Left ventricle myocardium inferior (tissue), 1 donor: ENCODE measurements at regions not wholly inside any gene's neighbourhood (a gene's known extent, or its start where the extent isn't known, plus 50 kb on each side); places are given as distances from the start of the nearest gene placed in this dataset.
"Not testable (repeated sequence)": the region's sequence is repeated elsewhere in the genome, so short reads cannot be mapped to it uniquely, and the experiment has no call there.

Source experiments
- DNase-seq: peaks from one replicate; pipeline ENCODE4 v3.0.0-alpha.2; 2020
- H3K27ac ChIP-seq: fragments of 200-600 bp; replicated peaks from 2 replicates; pipeline ENCODE4 v1.8.0; 2021
- H3K27me3 ChIP-seq: fragments of 200-600 bp; 2 replicates; pipeline ENCODE4 v1.8.0; 2021; ENCODE audit warnings: low read depth
- H3K36me3 ChIP-seq: fragments of 200-600 bp; 2 replicates; pipeline ENCODE4 v1.8.0; 2021
- H3K4me1 ChIP-seq: fragments of 200-600 bp; 2 replicates; pipeline ENCODE4 v1.8.0; 2021
- H3K4me3 ChIP-seq: fragments of 200-600 bp; 2 replicates; pipeline ENCODE4 v1.8.0; 2021; ENCODE audit warnings: mild to moderate bottlenecking, moderate library complexity
- H3K9me3 ChIP-seq: fragments of 200-600 bp; replicated peaks from 2 replicates; pipeline ENCODE4 v1.8.0; 2021
- intact Hi-C: fragments of 100-400 bp; cut with micrococcal nuclease; formaldehyde crosslinking; loops from one replicate; pipeline ENCODE4 v1.11.0; 2022
- donor health status: DM: no; HTN: yes; CAD: no; lungs with severe emphysema.

DNA sequence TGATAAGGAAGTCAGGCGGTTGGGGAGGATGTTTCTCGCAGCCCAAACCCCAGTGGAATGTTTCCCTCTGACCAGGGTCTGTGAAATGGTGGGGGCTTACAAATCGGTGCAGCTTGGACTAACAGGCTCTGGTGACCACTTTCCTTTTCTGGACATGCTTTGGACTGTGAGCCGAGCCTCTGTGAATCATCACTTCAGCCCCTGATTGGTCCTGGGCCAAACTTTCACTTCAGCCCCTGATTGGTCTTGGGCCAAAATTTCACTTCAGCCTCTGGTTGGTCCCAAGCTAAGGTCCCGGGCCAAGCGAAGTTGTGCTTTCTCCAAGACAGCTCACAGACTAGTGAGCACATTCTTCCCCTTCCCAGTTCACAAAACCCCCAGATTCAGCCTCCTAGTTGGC lies 223.7 kb upstream of the ANKRD20A1 start:
- H3K4me3 ChIP-seq, H3K27me3 ChIP-seq, H3K9me3 ChIP-seq, DNase-seq, H3K27ac ChIP-seq, H3K36me3 ChIP-seq, H3K4me1 ChIP-seq, intact Hi-C loops: not testable (repeated sequence)

- DNase-seq, H3K9me3 ChIP-seq, H3K27ac ChIP-seq, H3K27me3 ChIP-seq, H3K4me3 ChIP-seq, intact Hi-C loops, H3K4me1 ChIP-seq, H3K36me3 ChIP-seq: not testable (repeated sequence)
These were observed 246.8 kb upstream of the ANKRD20A1 start for GRCh38 chr9:67611900-67612299.

DNA sequence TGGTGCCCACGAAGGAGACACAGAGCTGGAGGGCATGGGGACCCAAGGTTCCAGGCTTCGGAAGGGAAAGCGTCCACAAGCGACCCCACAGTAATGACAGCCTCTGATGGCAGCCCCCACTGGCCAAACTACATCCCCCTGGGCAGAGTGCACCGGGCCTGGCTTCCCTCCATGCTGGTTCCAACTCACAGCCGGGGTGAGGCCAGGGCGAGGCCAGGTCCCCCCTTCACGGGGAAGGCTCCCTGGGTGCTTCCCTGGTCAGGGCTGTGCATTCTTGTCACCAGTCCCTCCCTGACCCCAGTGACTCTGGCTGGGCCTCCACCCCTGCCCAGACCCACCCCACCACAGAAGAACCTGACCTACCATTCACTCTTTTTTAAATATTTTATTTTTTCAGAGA lies 248.9 kb upstream of the ANKRD20A1 start:
- H3K9me3 ChIP-seq, H3K4me1 ChIP-seq, H3K27ac ChIP-seq, H3K36me3 ChIP-seq, DNase-seq, H3K27me3 ChIP-seq, H3K4me3 ChIP-seq, intact Hi-C loops: not testable (repeated sequence)

DNA sequence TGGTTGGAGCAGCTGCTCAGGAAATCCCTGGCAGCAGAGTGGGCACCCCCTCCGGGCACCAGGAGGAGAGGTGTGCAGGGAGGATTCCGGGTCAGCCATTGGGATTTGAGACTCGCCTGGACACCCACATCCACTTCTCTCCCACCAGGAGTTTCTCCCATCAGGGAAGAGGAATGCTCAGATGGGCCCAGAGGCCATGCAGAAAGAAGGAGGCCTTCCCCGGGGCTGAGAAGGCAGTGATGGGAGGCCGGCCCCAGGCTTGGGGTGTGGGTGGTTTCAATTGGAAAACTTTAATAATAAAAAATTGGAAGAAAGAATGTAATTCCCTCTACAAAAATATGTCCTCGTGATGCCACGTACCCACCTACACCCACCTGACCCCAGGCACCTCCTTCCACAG lies 249.3 kb upstream of the ANKRD20A1 start:
- H3K4me1 ChIP-seq, H3K27ac ChIP-seq, H3K4me3 ChIP-seq, H3K36me3 ChIP-seq, intact Hi-C loops, H3K27me3 ChIP-seq, DNase-seq, H3K9me3 ChIP-seq: not testable (repeated sequence)

DNA sequence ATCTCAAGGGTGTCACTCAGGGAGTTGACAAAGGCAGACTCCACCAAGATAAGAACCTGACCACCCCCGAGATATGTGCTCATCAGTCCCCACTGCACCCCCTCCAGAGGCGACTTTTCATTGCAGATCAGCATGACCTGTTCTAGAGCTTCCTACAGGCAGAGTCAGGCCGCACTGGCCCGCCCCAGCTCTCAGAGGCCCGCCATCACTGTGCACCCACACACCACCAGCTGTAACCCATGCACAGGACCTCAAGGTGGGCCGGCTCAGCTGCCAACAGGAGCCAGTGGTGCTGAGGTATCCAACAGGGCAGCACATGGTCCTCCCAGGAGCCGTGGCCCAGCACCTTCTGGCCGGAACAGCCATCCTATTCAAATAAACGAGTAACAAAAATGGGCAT lies 253.6 kb upstream of the ANKRD20A1 start:
- H3K27me3 ChIP-seq, H3K4me3 ChIP-seq, intact Hi-C loops, H3K9me3 ChIP-seq, H3K36me3 ChIP-seq, DNase-seq, H3K4me1 ChIP-seq, H3K27ac ChIP-seq: not testable (repeated sequence)

- H3K9me3 ChIP-seq, H3K36me3 ChIP-seq, DNase-seq, H3K4me3 ChIP-seq, H3K27ac ChIP-seq, H3K27me3 ChIP-seq, intact Hi-C loops, H3K4me1 ChIP-seq: not testable (repeated sequence)
These were observed 255.1 kb upstream of the ANKRD20A1 start for GRCh38 chr9:67603609-67604008.

GRCh38 chr9:67592424-67592823 lies 266.3 kb upstream of the ANKRD20A1 start:
- DNase-seq, H3K36me3 ChIP-seq, intact Hi-C loops, H3K27me3 ChIP-seq, H3K4me1 ChIP-seq, H3K4me3 ChIP-seq, H3K27ac ChIP-seq, H3K9me3 ChIP-seq: not testable (repeated sequence)

DNA sequence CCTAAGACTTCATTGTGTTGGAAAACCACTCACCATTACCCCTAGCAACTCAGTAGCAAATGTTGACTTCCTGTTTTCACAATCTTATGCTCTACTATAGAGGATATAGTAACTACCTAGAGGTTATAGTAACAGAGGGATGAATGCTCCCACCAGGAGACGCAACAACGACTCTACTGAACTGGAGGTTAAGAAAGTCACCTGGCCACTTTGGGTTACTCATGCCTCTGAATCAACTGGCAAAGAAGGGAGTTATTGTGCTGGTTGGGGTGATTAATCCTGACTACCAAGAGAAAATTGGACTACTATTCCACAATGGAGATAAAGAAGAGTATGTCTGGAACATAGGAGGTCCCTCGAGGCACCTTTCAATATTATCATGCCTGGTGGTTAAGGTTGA lies 302.9 kb upstream of the ANKRD20A1 start:
- H3K27ac ChIP-seq, DNase-seq, H3K9me3 ChIP-seq, H3K36me3 ChIP-seq, H3K4me3 ChIP-seq, H3K27me3 ChIP-seq, H3K4me1 ChIP-seq, intact Hi-C loops: not testable (repeated sequence)

- H3K27me3 ChIP-seq, H3K9me3 ChIP-seq, DNase-seq, H3K36me3 ChIP-seq, H3K4me3 ChIP-seq, H3K4me1 ChIP-seq, H3K27ac ChIP-seq, intact Hi-C loops: not testable (repeated sequence)
These were observed 308.7 kb upstream of the ANKRD20A1 start for GRCh38 chr9:67550044-67550443.

- H3K9me3 ChIP-seq, DNase-seq, H3K27me3 ChIP-seq, H3K4me3 ChIP-seq, H3K36me3 ChIP-seq, H3K27ac ChIP-seq, H3K4me1 ChIP-seq, intact Hi-C loops: not testable (repeated sequence)
These were observed 328.9 kb upstream of the ANKRD20A1 start for GRCh38 chr9:67529834-67530233.

- H3K9me3 ChIP-seq, H3K4me3 ChIP-seq, intact Hi-C loops, H3K27ac ChIP-seq, H3K27me3 ChIP-seq, H3K36me3 ChIP-seq, H3K4me1 ChIP-seq, DNase-seq: not testable (repeated sequence)
These were observed 341.8 kb upstream of the ANKRD20A1 start for GRCh38 chr9:67516938-67517337.

GRCh38 chr9:67514587-67514986 lies 344.1 kb upstream of the ANKRD20A1 start:
- H3K36me3 ChIP-seq, H3K4me3 ChIP-seq, DNase-seq, H3K9me3 ChIP-seq, intact Hi-C loops, H3K27me3 ChIP-seq, H3K27ac ChIP-seq, H3K4me1 ChIP-seq: not testable (repeated sequence)

- H3K4me1 ChIP-seq, H3K27ac ChIP-seq, H3K4me3 ChIP-seq, intact Hi-C loops, H3K9me3 ChIP-seq, H3K27me3 ChIP-seq, H3K36me3 ChIP-seq, DNase-seq: not testable (repeated sequence)
These were observed 354.9 kb upstream of the ANKRD20A1 start for GRCh38 chr9:67503728-67504369.

GRCh38 chr9:67492028-67492427 lies 366.7 kb upstream of the ANKRD20A1 start:
- H3K36me3 ChIP-seq, H3K27me3 ChIP-seq, H3K27ac ChIP-seq, DNase-seq, H3K4me3 ChIP-seq, H3K9me3 ChIP-seq, intact Hi-C loops, H3K4me1 ChIP-seq: not testable (repeated sequence)

GRCh38 chr9:67477465-67477864 lies 381.3 kb upstream of the ANKRD20A1 start:
- H3K9me3 ChIP-seq, result not testable (repeated sequence)

More at GRCh38 chr9:67477465-67477864, 381.3 kb upstream of the ANKRD20A1 start:
- H3K27me3 ChIP-seq, intact Hi-C loops, H3K4me1 ChIP-seq, DNase-seq, H3K36me3 ChIP-seq, H3K27ac ChIP-seq, H3K4me3 ChIP-seq: not testable (repeated sequence)
